ENCODE measurements at regions not wholly inside any gene's neighbourhood (a gene's known extent, or its start where the extent isn't known, plus 50 kb on each side); places are given as distances from the start of the nearest gene placed in this dataset.

DNA sequence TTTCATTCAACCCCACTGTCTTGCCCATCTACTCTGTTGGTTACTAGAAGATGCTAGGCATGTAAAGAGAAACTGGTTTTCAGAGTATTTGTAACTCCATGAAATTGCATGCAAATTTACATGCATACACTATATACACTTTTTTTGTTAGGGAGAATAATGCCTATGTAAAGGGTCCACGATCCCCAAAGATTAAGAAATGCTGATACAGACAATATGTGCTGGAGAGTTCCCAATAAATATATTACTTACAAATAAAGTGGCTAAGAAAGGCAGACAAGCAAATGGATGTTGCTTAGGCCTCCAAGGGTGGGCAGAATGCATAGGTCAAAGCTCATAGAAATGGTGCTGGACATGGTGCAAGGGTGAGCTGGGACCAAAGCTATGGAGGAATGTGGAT lies 109.6 kb upstream of the NHSL1 start:
- TF ChIP-seq CTCF (conservative IDR thresholded peaks at IDR 0.05 in 1 of 2, IDR thresholded peaks at IDR 0.05 in 1 of 2; ENCODE audit: low read depth in 1 of 2, low read length in 2 of 2) (no peak), EZH2 (IDR thresholded peaks at IDR 0.05; ENCODE audit: low read length, missing control alignments) (no peak)
